Tibial nerve (tissue), 4 donors: ENCODE measurements at regions not wholly inside any gene's neighbourhood (a gene's known extent, or its start where the extent isn't known, plus 50 kb on each side); places are given as distances from the start of the nearest gene placed in this dataset.

Experiments
- DNase-seq, 2 donors: peaks; one replicate each; pipeline ENCODE4 v3.0.0-alpha.2; 2019; ENCODE audit warnings: low spot score in 2 of 2
- H3K27ac ChIP-seq, 4 donors: fragments of 200-600 bp; sonication (generic) in 3 of 4; one replicate each; pipeline ENCODE4 v1.5.1; 2017 to 2019; ENCODE audit warnings: mild to moderate bottlenecking in 1 of 4
- H3K27me3 ChIP-seq, 2 donors: fragments of 200-600 bp; sonication (generic) in 1 of 2; one replicate each; pipeline versions ENCODE4 v1.5.1 to v1.6.0; 2017 to 2019
- H3K36me3 ChIP-seq, 3 donors: fragments of 200-600 bp; sonication (generic); one replicate each; pipeline ENCODE4 v1.5.1; 2018 to 2019
- H3K4me1 ChIP-seq, 4 donors: fragments of 200-600 bp; sonication (generic) in 3 of 4; one replicate each; pipeline ENCODE4 v1.5.1; 2017 to 2019
- H3K4me3 ChIP-seq, 4 donors: fragments of 200-600 bp; sonication (generic) in 3 of 4; one replicate each; pipeline ENCODE4 v1.5.1; 2017 to 2019; ENCODE audit warnings: mild to moderate bottlenecking in 1 of 4, moderate library complexity in 1 of 4
- H3K9me3 ChIP-seq, 4 donors: fragments of 200-600 bp; sonication (generic) in 3 of 4; one replicate each; pipeline ENCODE4 v1.5.1; 2017 to 2019
- EP300 ChIP-seq, 2 donors: sonication (generic); formaldehyde crosslinking; IDR thresholded peaks; one replicate each; pipeline ENCODE4 v1.6.1; 2017; ENCODE audit warnings: antibody characterized with exemption in 2 of 2, mild to moderate bottlenecking in 1 of 2
- POLR2A ChIP-seq, 2 donors: fragments of 450-650 bp; IDR thresholded peaks; one replicate each; pipeline ENCODE4 v1.6.1; 2017; ENCODE audit warnings: antibody characterized with exemption in 2 of 2, mild to moderate bottlenecking in 2 of 2, moderate library complexity in 2 of 2
- WGBS, 2 donors: methylation state at CpG; one replicate each; pipeline ENCODE4 v1.1.5; 2018; 5-methylcytosine and 5-hydroxymethylcytosine counted together
- TF ChIP-seq, protein P1 (sequence below), 5 experiments: fragments of 200-600 bp in 3 of 5; fragments of 450-650 bp in 2 of 5; sonication (generic) in 3 of 5; IDR thresholded peaks; one replicate each; pipeline ENCODE4 v1.5.1; 2016 to 2019; ENCODE audit warnings: antibody characterized with exemption in 5 of 5, mild to moderate bottlenecking in 3 of 5, moderate library complexity in 2 of 5

DNA sequence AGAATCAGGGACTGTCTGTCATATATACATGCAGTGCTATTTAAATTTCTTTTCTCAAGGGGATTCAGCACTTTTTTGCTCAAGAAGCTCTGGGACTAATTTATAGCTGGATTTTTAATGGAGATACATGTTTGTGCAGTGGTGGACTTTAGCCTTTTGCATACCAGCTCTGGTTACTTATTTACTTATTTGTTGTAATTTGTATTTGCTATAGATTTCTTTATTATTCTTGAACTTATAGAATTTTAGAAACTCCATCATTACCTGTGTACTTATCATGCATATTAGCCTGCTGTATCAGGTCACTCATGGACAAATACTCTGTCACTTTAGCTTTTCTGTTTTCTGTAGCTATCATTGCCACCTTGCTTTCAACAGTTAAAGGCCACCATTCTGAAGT, 1296.9 kb upstream of the TMPRSS15 start:
- no peak for TF ChIP-seq POLR2A (IDR thresholded peaks at IDR 0.05)
- TF ChIP-seq, protein P1, sequence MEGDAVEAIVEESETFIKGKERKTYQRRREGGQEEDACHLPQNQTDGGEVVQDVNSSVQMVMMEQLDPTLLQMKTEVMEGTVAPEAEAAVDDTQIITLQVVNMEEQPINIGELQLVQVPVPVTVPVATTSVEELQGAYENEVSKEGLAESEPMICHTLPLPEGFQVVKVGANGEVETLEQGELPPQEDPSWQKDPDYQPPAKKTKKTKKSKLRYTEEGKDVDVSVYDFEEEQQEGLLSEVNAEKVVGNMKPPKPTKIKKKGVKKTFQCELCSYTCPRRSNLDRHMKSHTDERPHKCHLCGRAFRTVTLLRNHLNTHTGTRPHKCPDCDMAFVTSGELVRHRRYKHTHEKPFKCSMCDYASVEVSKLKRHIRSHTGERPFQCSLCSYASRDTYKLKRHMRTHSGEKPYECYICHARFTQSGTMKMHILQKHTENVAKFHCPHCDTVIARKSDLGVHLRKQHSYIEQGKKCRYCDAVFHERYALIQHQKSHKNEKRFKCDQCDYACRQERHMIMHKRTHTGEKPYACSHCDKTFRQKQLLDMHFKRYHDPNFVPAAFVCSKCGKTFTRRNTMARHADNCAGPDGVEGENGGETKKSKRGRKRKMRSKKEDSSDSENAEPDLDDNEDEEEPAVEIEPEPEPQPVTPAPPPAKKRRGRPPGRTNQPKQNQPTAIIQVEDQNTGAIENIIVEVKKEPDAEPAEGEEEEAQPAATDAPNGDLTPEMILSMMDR (IDR thresholded peaks at IDR 0.05), result no peak
- no peak for TF ChIP-seq EP300 (IDR thresholded peaks at IDR 0.05)
- Histone ChIP-seq H3K4me1 (no peaks in the 10 kb centered on the region), H3K27me3 (no peaks in the 10 kb centered on the region), H3K4me3 (no peak overlapping the region), H3K27ac (no peak overlapping the region), H3K9me3 (no peaks in the 10 kb centered on the region), H3K36me3 (no peaks in the 10 kb centered on the region)
- no peak for DNase-seq

DNA sequence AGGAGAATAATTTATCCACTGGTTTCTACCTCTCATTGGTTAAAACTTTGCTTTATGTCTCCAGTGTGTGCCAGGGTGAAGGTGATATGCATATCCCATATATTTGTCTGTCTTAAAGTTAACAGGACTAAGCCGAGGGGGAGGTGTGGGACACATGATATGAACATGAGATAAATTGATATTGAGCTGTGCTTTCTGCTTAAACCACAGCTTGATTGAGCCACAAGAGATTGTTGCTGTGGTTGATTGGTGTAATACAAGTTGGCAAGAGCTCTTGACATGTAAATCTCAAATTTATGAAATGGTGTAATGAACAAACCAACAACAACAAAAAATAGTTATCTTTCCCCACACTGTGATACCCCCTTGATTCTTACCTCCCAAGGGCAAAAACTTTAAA, 1295.5 kb upstream of the NCAM2 start:
- no peaks in the 10 kb centered on the region for H3K27me3 ChIP-seq
- no peaks in the 10 kb centered on the region for H3K4me1 ChIP-seq
- WGBS, 2 donors, result 0 to 32% methylated on average over 1 of the region's 1 CpG
- no peak overlapping the region for H3K4me3 ChIP-seq
- H3K36me3 ChIP-seq, result no peaks in the 10 kb centered on the region
- TF ChIP-seq, protein P1 (IDR thresholded peaks at IDR 0.05), result no peak
- TF ChIP-seq EP300 (IDR thresholded peaks at IDR 0.05) (no peak), POLR2A (IDR thresholded peaks at IDR 0.05) (no peak)
- no peak for DNase-seq
- no peak overlapping the region for H3K27ac ChIP-seq
- H3K9me3 ChIP-seq, result no peaks in the 10 kb centered on the region

DNA sequence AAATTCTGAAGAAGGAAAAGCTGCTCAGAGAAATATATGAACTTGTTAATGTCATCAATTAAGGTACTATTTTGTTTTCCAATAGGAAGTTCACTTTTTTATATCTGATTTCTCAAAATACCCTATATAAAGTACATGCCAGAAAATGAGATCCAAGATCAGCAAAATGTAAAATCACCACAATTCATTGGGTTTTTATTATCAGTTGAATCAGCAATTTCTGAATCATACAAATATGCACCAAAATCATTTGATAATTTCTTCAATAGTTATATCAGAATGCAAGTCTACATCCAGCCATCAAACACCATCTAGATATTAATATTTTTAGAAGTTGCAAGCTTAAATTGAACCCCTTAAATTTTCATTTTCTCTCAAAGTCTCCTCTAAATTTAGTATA, 1293.4 kb upstream of the NCAM2 start:
- H3K27me3 ChIP-seq, result no peaks in the 10 kb centered on the region
- H3K27ac ChIP-seq, result no peak overlapping the region
- no peaks in the 10 kb centered on the region for H3K36me3 ChIP-seq
- DNase-seq, result no peak
- no peak for TF ChIP-seq EP300 (IDR thresholded peaks at IDR 0.05)
- H3K4me3 ChIP-seq, result no peak overlapping the region
- no peaks in the 10 kb centered on the region for H3K9me3 ChIP-seq
- H3K4me1 ChIP-seq, result no peaks in the 10 kb centered on the region

DNA sequence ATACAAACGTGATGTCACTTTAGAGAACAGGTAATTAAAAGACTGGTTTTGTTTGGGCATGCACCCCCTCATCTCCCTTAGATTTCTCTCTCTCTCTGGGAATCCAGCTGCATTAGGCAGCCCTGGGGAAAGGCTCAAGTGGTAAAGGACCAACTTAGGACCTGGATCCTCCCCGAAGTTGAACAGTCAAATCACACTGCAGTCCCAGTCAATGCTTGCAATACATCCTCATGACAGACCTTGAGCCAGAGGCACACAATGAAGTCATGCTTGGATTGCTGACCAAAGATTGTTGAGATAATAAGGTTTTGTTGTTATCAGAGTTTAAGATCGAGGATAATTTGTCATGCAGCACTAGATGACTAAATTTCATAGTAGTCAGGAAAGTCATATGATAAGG, 1285.8 kb upstream of the NCAM2 start:
- Histone ChIP-seq H3K36me3 (no peaks in the 10 kb centered on the region), H3K9me3 (no peaks in the 10 kb centered on the region), H3K4me1 (no peaks in the 10 kb centered on the region), H3K27me3 (no peaks in the 10 kb centered on the region), H3K4me3 (no peak overlapping the region), H3K27ac (no peak overlapping the region)
- TF ChIP-seq, protein P1 (IDR thresholded peaks at IDR 0.05), result no peak
- TF ChIP-seq EP300 (IDR thresholded peaks at IDR 0.05) (no peak), POLR2A (IDR thresholded peaks at IDR 0.05) (no peak)
- WGBS, 2 donors, result 61 to 73% methylated on average over 3 of the region's 3 CpGs
- no peak for DNase-seq

DNA sequence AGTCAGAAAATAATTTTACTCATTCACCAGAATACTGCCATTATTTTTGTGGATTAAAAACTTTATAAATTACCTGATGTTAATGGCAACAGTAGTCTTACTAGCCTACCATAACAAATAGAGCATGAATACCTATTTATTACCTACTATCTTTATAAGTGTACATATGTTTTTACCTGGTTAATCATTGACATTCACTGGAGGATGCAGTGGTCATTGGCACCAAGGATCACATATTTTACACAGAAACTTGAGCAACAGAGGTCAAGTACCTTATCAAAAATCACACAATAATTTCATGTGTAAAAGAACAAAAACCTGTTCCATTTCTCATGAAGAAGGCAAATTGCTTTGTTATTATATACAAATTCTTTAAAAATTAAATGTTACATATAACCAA, 1284.9 kb upstream of the NCAM2 start:
- Histone ChIP-seq H3K27ac (no peak overlapping the region), H3K9me3 (no peaks in the 10 kb centered on the region)
- no peak for TF ChIP-seq EP300 (IDR thresholded peaks at IDR 0.05)
- TF ChIP-seq, protein P1 (IDR thresholded peaks at IDR 0.05), result no peak
- no peak for TF ChIP-seq POLR2A (IDR thresholded peaks at IDR 0.05)

DNA sequence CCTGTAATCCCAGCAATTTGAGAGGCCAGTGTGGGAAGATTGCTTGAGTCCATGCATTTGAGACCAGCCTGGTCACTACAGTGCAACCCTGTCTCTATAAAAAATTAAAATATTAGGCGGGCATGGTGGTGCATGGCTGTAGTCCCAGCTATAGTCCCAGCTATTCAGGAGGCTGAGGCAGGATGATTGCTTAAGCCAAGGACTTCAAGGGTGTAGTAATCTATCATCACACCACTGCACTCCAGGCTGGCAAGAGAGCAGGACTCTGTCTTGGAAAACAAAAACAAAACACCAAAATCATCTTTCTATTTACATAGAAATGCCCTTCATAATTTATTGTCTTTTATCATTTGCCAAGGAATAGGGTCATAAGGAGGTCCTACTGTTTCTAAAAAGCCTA, 1274.1 kb upstream of the NCAM2 start:
- Histone ChIP-seq H3K4me3 (no peak overlapping the region), H3K9me3 (no peaks in the 10 kb centered on the region), H3K27me3 (no peaks in the 10 kb centered on the region), H3K27ac (no peak overlapping the region), H3K4me1 (no peaks in the 10 kb centered on the region), H3K36me3 (no peaks in the 10 kb centered on the region)
- WGBS, 2 donors, result 85 to 86% methylated on average over 1 of the region's 1 CpG
- TF ChIP-seq, protein P1 (IDR thresholded peaks at IDR 0.05), result no peak
- TF ChIP-seq POLR2A (IDR thresholded peaks at IDR 0.05), result no peak
- TF ChIP-seq EP300 (IDR thresholded peaks at IDR 0.05), result no peak
- DNase-seq, result no peak

More for the DNA sequence above, 1284.9 kb upstream of the NCAM2 start:
- no peaks in the 10 kb centered on the region for H3K4me1 ChIP-seq
- H3K4me3 ChIP-seq, result no peak overlapping the region
- DNase-seq, result no peak
- H3K27me3 ChIP-seq, result no peaks in the 10 kb centered on the region
- H3K36me3 ChIP-seq, result no peaks in the 10 kb centered on the region
